ENCODE measurements at regions not wholly inside any gene's neighbourhood (a gene's known extent, or its start where the extent isn't known, plus 50 kb on each side); places are given as distances from the start of the nearest gene placed in this dataset.
A peak's percentile ranks its signal among the peaks of the same experiment; 100 is the strongest.

- no peaks in the 10 kb centered on the region for H3K4me1 ChIP-seq (ENCODE audit: control insufficient read depth, insufficient read depth, low read length)
- Mint-ChIP-seq H3K36me3 (ENCODE audit: low read depth) (no peaks in the 10 kb centered on the region), H3K27ac (no peak overlapping the region), H3K4me1 (no peaks in the 10 kb centered on the region), H3K4me3 (no peak overlapping the region), H3K27me3 (ENCODE audit: insufficient read depth) (no peaks in the 10 kb centered on the region), H3K9me3 (no peaks in the 10 kb centered on the region)
- H3K9ac ChIP-seq (ENCODE audit: extremely low read depth, low read length, poor library complexity, severe bottlenecking) = no peak overlapping the region
- DNase-seq = peak; percentile 45
- no peaks in the 10 kb centered on the region for H3K36me3 ChIP-seq (ENCODE audit: control insufficient read depth, insufficient read depth, low read length)
- no peaks in the 10 kb centered on the region for H3K27me3 ChIP-seq (ENCODE audit: control insufficient read depth, insufficient read depth, low read length, poor library complexity, severe bottlenecking)
- TF ChIP-seq, protein P1, sequence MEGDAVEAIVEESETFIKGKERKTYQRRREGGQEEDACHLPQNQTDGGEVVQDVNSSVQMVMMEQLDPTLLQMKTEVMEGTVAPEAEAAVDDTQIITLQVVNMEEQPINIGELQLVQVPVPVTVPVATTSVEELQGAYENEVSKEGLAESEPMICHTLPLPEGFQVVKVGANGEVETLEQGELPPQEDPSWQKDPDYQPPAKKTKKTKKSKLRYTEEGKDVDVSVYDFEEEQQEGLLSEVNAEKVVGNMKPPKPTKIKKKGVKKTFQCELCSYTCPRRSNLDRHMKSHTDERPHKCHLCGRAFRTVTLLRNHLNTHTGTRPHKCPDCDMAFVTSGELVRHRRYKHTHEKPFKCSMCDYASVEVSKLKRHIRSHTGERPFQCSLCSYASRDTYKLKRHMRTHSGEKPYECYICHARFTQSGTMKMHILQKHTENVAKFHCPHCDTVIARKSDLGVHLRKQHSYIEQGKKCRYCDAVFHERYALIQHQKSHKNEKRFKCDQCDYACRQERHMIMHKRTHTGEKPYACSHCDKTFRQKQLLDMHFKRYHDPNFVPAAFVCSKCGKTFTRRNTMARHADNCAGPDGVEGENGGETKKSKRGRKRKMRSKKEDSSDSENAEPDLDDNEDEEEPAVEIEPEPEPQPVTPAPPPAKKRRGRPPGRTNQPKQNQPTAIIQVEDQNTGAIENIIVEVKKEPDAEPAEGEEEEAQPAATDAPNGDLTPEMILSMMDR (conservative IDR thresholded peaks at IDR 0.05) = no peak
- WGBS, 2 experiments (ENCODE audit: insufficient coverage in 1 of 2, insufficient read length in 1 of 2) = 84 to 87% methylated on average over 3 to 4 of the region's 4 CpGs
- H3K9me3 ChIP-seq (ENCODE audit: control insufficient read depth, low read length) = no peaks in the 10 kb centered on the region
- H3K4me3 ChIP-seq (ENCODE audit: low read length) = no peak overlapping the region
- no peak overlapping the region for H3K27ac ChIP-seq (ENCODE audit: low read depth, low read length)
Measured at GRCh38 chr3:16821053-16821452, 63.7 kb upstream of the PLCL2 start.

DNA sequence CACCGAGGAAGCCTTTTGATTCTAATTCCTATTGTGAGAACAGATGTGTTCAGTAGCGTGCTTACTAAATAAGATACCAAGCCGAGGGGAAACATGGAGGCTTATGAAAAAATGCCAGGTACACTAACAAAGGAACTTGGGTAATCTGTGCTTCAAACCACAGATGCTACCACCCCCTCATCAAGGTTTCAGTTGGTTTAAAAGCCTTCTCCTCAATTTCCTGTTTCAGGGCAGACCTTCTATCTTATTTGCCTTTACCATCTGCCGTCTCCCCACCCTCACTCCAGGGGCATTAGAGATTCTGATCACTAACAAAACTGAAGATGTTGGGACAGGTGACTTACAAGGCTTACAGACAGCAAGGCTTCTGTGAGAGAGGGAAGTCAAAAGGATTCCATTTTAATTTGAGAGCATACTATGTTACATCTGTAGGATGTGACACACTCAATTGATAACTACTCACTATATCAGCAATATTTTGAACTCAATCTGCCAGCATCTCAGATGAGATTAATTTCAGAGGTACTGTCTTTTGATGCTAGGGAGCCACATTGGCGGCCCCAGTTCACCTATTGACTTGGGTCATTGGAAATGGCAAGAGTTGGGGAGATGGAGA is 60.6 kb upstream of the PLCL2 start:
- 88 to 97% methylated on average over 4 to 5 of the region's 5 CpGs for WGBS, 2 experiments (ENCODE audit: insufficient coverage in 1 of 2, insufficient read length in 1 of 2)
- Mint-ChIP-seq H3K4me1 (peaks cover 1% of the 10 kb centered on the region), H3K36me3 (ENCODE audit: low read depth) (no peaks in the 10 kb centered on the region), H3K27ac (no peak overlapping the region), H3K9me3 (no peaks in the 10 kb centered on the region), H3K4me3 (no peak overlapping the region), H3K27me3 (ENCODE audit: insufficient read depth) (no peaks in the 10 kb centered on the region)
- Histone ChIP-seq H3K27me3 (ENCODE audit: control insufficient read depth, insufficient read depth, low read length, poor library complexity, severe bottlenecking) (no peaks in the 10 kb centered on the region), H3K36me3 (ENCODE audit: control insufficient read depth, insufficient read depth, low read length) (no peaks in the 10 kb centered on the region), H3K9ac (ENCODE audit: extremely low read depth, low read length, poor library complexity, severe bottlenecking) (no peak overlapping the region), H3K4me3 (ENCODE audit: low read length) (no peak overlapping the region), H3K27ac (ENCODE audit: low read depth, low read length) (no peak overlapping the region), H3K9me3 (ENCODE audit: control insufficient read depth, low read length) (no peaks in the 10 kb centered on the region), H3K4me1 (ENCODE audit: control insufficient read depth, insufficient read depth, low read length) (no peaks in the 10 kb centered on the region)
- DNase-seq = no peak
- TF ChIP-seq, protein P1 (conservative IDR thresholded peaks at IDR 0.05) = no peak

DNA sequence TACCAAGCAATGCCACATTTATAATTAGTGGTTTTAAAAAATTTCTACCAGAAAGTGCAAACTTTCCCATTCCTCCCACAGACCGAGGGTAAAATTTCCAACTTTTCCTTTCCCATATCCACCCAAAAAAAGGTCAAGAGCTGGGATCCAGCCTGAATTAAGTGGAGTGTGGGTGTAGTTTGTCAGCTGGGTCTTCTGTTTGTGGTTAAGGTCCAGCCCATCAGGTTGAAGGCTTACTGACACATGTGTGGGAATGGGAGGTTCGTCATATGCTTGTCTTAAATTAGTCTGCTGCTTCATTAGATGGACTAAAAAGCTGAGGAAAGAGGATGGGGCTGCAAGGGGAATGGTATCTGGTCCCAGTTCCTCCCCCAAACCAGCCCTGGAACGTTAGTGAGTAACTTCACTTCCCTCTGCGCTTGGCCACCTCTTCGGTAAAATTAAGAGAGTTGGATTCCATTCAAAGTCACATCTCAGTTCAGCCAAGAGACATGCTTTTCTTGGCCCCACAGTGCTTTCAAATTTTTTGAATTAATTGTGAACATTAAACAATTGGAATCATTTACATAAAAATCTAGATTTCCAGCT is 59.0 kb upstream of the PLCL2 start:
- 95% methylated on average over 5 of the region's 5 CpGs; no CpG with 5 or more reads in 1 of the 2 experiments for WGBS, 2 experiments (ENCODE audit: insufficient coverage in 1 of 2, insufficient read length in 1 of 2)
- no peaks in the 10 kb centered on the region for H3K36me3 ChIP-seq (ENCODE audit: control insufficient read depth, insufficient read depth, low read length)
- peaks cover 1% of the 10 kb centered on the region for H3K4me1 Mint-ChIP-seq

More for the DNA sequence above, 59.0 kb upstream of the PLCL2 start:
- Mint-ChIP-seq H3K27ac (no peak overlapping the region), H3K36me3 (ENCODE audit: low read depth) (no peaks in the 10 kb centered on the region), H3K4me3 (no peak overlapping the region), H3K9me3 (no peaks in the 10 kb centered on the region), H3K27me3 (ENCODE audit: insufficient read depth) (no peaks in the 10 kb centered on the region)
- Histone ChIP-seq H3K9me3 (ENCODE audit: control insufficient read depth, low read length) (no peaks in the 10 kb centered on the region), H3K4me1 (ENCODE audit: control insufficient read depth, insufficient read depth, low read length) (no peaks in the 10 kb centered on the region), H3K4me3 (ENCODE audit: low read length) (no peak overlapping the region), H3K9ac (ENCODE audit: extremely low read depth, low read length, poor library complexity, severe bottlenecking) (no peak overlapping the region), H3K27ac (ENCODE audit: low read depth, low read length) (no peak overlapping the region), H3K27me3 (ENCODE audit: control insufficient read depth, insufficient read depth, low read length, poor library complexity, severe bottlenecking) (no peaks in the 10 kb centered on the region)
- DNase-seq = no peak
- TF ChIP-seq, protein P1 (conservative IDR thresholded peaks at IDR 0.05) = no peak
